HEK293T (cell line): ENCODE measurements at regions not wholly inside any gene's neighbourhood (a gene's known extent, or its start where the extent isn't known, plus 50 kb on each side); places are given as distances from the start of the nearest gene placed in this dataset.

Experiments used
- CTCF ChIA-PET: fragments of 350-600 bp; formaldehyde crosslinking; extraction: SDS; loops from one replicate; lab custom pipeline; 2021; ENCODE audit warnings: antibody characterized with exemption, inconsistent platforms; lab: Yijun Ruan, JAX
- POLR2A ChIA-PET: fragments of 350-600 bp; formaldehyde crosslinking; extraction: SDS; loops from one replicate; lab custom pipeline; 2020; ENCODE audit warnings: antibody characterized with exemption, inconsistent platforms; lab: Yijun Ruan, JAX
- DNase-seq: peaks from one replicate; pipeline ENCODE4 v3.0.0; 2012; ENCODE audit warnings: mixed read lengths; ENCODE audit errors: extremely low spot score
- ARNT ChIP-seq: fragments of 450-650 bp; IDR thresholded peaks from 2 replicates; pipeline ENCODE4 v1.6.1; 2017; ENCODE audit warnings: mild to moderate bottlenecking
- BHLHE40 ChIP-seq: fragments of 450-650 bp; IDR thresholded peaks from 2 replicates; pipeline ENCODE4 v1.6.1; 2016; ENCODE audit warnings: mild to moderate bottlenecking, moderate library complexity, borderline replicate concordance
- CTBP1 ChIP-seq: fragments of 450-650 bp; IDR thresholded peaks from 2 replicates; pipeline ENCODE4 v1.6.1; 2016; ENCODE audit warnings: borderline replicate concordance
- ELF4 ChIP-seq: fragments of 450-650 bp; IDR thresholded peaks from 2 replicates; pipeline ENCODE4 v1.6.1; 2017; ENCODE audit warnings: antibody characterized with exemption
- FOXA1 ChIP-seq: fragments of 450-650 bp; IDR thresholded peaks from 2 replicates; pipeline ENCODE4 v1.6.1; 2016; ENCODE audit warnings: mild to moderate bottlenecking
- FOXK2 ChIP-seq: fragments of 450-650 bp; IDR thresholded peaks from 2 replicates; pipeline ENCODE4 v1.6.1; 2016; ENCODE audit warnings: mild to moderate bottlenecking
- FOXM1 ChIP-seq: fragments of 450-650 bp; IDR thresholded peaks from 2 replicates; pipeline ENCODE4 v1.6.1; 2017; ENCODE audit warnings: mild to moderate bottlenecking, borderline replicate concordance
- HDGF ChIP-seq: fragments of 450-650 bp; IDR thresholded peaks from 2 replicates; pipeline ENCODE4 v1.6.1; 2017; ENCODE audit warnings: antibody characterized with exemption, borderline replicate concordance
- L3MBTL2 ChIP-seq: fragments of 450-650 bp; conservative IDR thresholded peaks from 2 replicates; pipeline ENCODE4 v1.6.1; 2016; ENCODE audit warnings: mild to moderate bottlenecking
- LEF1 ChIP-seq: fragments of 450-650 bp; IDR thresholded peaks from 2 replicates; pipeline ENCODE4 v1.6.1; 2017; ENCODE audit warnings: mild to moderate bottlenecking, borderline replicate concordance
- NFRKB ChIP-seq: fragments of 450-650 bp; IDR thresholded peaks from 2 replicates; pipeline ENCODE4 v1.6.1; 2016; ENCODE audit warnings: mild to moderate bottlenecking, moderate library complexity
- PKNOX1 ChIP-seq: fragments of 450-650 bp; IDR thresholded peaks from 2 replicates; pipeline ENCODE4 v1.6.1; 2016
- SP1 ChIP-seq: fragments of 450-650 bp; IDR thresholded peaks from 2 replicates; pipeline ENCODE4 v1.6.1; 2017
- SUZ12 ChIP-seq: fragments of 450-650 bp; IDR thresholded peaks from 2 replicates; pipeline ENCODE4 v1.6.1; 2016; ENCODE audit warnings: mild to moderate bottlenecking
- TARDBP ChIP-seq: fragments of 450-650 bp; IDR thresholded peaks from 2 replicates; pipeline ENCODE4 v1.6.1; 2016
- ZNF384 ChIP-seq: fragments of 450-650 bp; IDR thresholded peaks from 2 replicates; pipeline ENCODE4 v1.6.1; 2016

- ChIA-PET CTCF (no interaction called here), POLR2A (no interaction called here)
- TF ChIP-seq FOXK2 (no peak), ZNF384 (no peak), BHLHE40 (no peak), ARNT (no peak), CTBP1 (no peak), NFRKB (no peak), FOXA1 (no peak), PKNOX1 (no peak), FOXM1 (no peak), HDGF (no peak)
- DNase-seq, result no peak
Observed at GRCh38 chr21:15645830-15646229, 84.0 kb upstream of the USP25 start.

GRCh38 chr21:15650735-15651134 is 79.0 kb upstream of the USP25 start:
- TF ChIP-seq FOXK2 (no peak), SUZ12 (no peak), FOXA1 (no peak)
- POLR2A ChIA-PET, result no interaction called here
- CTCF ChIA-PET, result no interaction called here
- DNase-seq, result no peak

GRCh38 chr21:15651172-15651571 is 78.6 kb upstream of the USP25 start:
- ChIA-PET CTCF (no interaction called here), POLR2A (no interaction called here)
- TF ChIP-seq CTBP1, result no peak
- TF ChIP-seq NFRKB, result no peak
- DNase-seq, result no peak

- DNase-seq, result no peak
- ChIA-PET CTCF (no interaction called here), POLR2A (no interaction called here)
- no peak for TF ChIP-seq PKNOX1
Observed at GRCh38 chr21:15653710-15654109, 76.1 kb upstream of the USP25 start.

GRCh38 chr21:15654171-15654570 is 75.6 kb upstream of the USP25 start:
- DNase-seq, result no peak
- ChIA-PET CTCF (no interaction called here), POLR2A (no interaction called here)
- TF ChIP-seq NFRKB, result no peak
- no peak for TF ChIP-seq SUZ12
- no peak for TF ChIP-seq ELF4
- no peak for TF ChIP-seq BHLHE40
- TF ChIP-seq LEF1, result no peak
- no peak for TF ChIP-seq PKNOX1
- no peak for TF ChIP-seq FOXM1

GRCh38 chr21:15659753-15660422 is 69.9 kb upstream of the USP25 start:
- ChIA-PET CTCF (no interaction called here), POLR2A (no interaction called here)
- TF ChIP-seq FOXM1, result no peak
- no peak for TF ChIP-seq ELF4
- no peak for TF ChIP-seq BHLHE40
- TF ChIP-seq PKNOX1, result no peak
- TF ChIP-seq LEF1, result no peak
- no peak for TF ChIP-seq CTBP1
- TF ChIP-seq NFRKB, result no peak
- no peak for TF ChIP-seq ZNF384
- no peak for TF ChIP-seq FOXK2
- TF ChIP-seq HDGF, result no peak
- TF ChIP-seq FOXA1, result no peak
- no peak for TF ChIP-seq TARDBP
- no peak for TF ChIP-seq L3MBTL2
- no peak for DNase-seq

- ChIA-PET POLR2A (no interaction called here), CTCF (no interaction called here)
- TF ChIP-seq PKNOX1, result no peak
- TF ChIP-seq L3MBTL2, result no peak
- TF ChIP-seq HDGF, result no peak
- no peak for TF ChIP-seq FOXA1
- TF ChIP-seq SUZ12, result no peak
- TF ChIP-seq CTBP1, result no peak
- TF ChIP-seq FOXM1, result no peak
- no peak for TF ChIP-seq TARDBP
- no peak for TF ChIP-seq ZNF384
- no peak for TF ChIP-seq LEF1
- TF ChIP-seq ARNT, result no peak
- TF ChIP-seq ELF4, result no peak
- no peak for TF ChIP-seq SP1
- TF ChIP-seq NFRKB, result no peak
- TF ChIP-seq BHLHE40, result no peak
- TF ChIP-seq FOXK2, result no peak
- DNase-seq, result no peak
Observed at GRCh38 chr21:15660423-15660804, 69.4 kb upstream of the USP25 start.
